SU-DHL-6 (cell line): ENCODE measurements at regions not wholly inside any gene's neighbourhood (a gene's known extent, or its start where the extent isn't known, plus 50 kb on each side); places are given as distances from the start of the nearest gene placed in this dataset.
"Not testable (repeated sequence)": the region's sequence is repeated elsewhere in the genome, so short reads cannot be mapped to it uniquely, and the experiment has no call there.

ENCODE experiments used
- CTCF ChIP-seq: fragments of 200-600 bp; sonication (generic); IDR thresholded peaks from one replicate; pipeline ENCODE4 v1.5.1; 2017; ENCODE audit warnings: antibody characterized with exemption, mild to moderate bottlenecking, low read length, moderate library complexity; ENCODE audit not compliant: insufficient read depth, poor library complexity, severe bottlenecking
- EZH2phosphoT487 ChIP-seq: fragments of 200-600 bp; sonication (generic), shearing (Covaris generic); conservative IDR thresholded peaks from 2 replicates; pipeline ENCODE4 v1.6.1; 2018; ENCODE audit warnings: mild to moderate bottlenecking, antibody characterized with exemption, low read length, moderate library complexity, mixed read lengths

DNA sequence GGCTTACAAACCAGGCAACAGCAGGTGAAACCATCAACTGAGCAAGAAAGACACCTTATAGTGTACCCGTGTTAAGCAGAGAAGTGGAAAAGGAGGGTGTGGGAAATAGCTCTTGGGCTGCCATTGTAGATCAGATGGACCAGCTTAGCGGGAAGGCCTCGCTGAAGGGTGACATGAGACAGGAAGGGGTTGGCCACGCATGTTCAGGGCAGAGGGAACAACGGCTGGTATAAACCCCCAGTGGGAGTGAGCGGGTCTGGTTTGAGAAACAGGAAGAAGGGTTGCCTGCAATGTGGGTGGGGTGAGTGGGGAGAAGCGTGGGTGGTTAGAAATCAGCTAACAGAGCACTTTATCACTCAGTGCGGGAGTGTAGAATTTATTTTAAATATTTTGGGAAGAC is 852.6 kb downstream of the RPIA start:
- not testable (repeated sequence) for TF ChIP-seq CTCF, EZH2phosphoT487
